ENCODE measurements at regions not wholly inside any gene's neighbourhood (a gene's known extent, or its start where the extent isn't known, plus 50 kb on each side); places are given as distances from the start of the nearest gene placed in this dataset.

GRCh38 chr6:51090343-51090742 lies 271.7 kb downstream of the TFAP2B start:
- Mint-ChIP-seq H3K27ac (no peak overlapping the region), H3K36me3 (peaks cover 8% of the 10 kb centered on the region), H3K4me1 (no peaks in the 10 kb centered on the region), H3K9me3 (peaks cover 15% of the 10 kb centered on the region), H3K27me3 (ENCODE audit: insufficient read depth, low read depth) (no peaks in the 10 kb centered on the region), H3K4me3 (no peak overlapping the region)
- Histone ChIP-seq H2AFZ (replicated peaks) (no peak overlapping the region), H3K36me3 (no peaks in the 10 kb centered on the region), H3K27me3 (no peaks in the 10 kb centered on the region), H3K9me3 (ENCODE audit: low read depth) (peaks cover 14% of the 10 kb centered on the region), H4K20me1 (ENCODE audit: low read depth) (no peaks in the 10 kb centered on the region), H3F3A (ENCODE audit: low read depth) (no peaks in the 10 kb centered on the region), H3K4me2 (no peak overlapping the region), H3K9ac (no peak overlapping the region), H3K4me3 (no peak overlapping the region), H3K27ac (no peak overlapping the region), H3K79me2 (ENCODE audit: low read depth) (no peaks in the 10 kb centered on the region), H3K4me1 (no peaks in the 10 kb centered on the region)
- no peak for DNase-seq (ENCODE audit: low spot score)
- TF ChIP-seq EZH2 (IDR thresholded peaks at IDR 0.05): no peak
- no peak for TF ChIP-seq CTCF (IDR thresholded peaks at IDR 0.05)
- TF ChIP-seq EZH2phosphoT487 (IDR thresholded peaks at IDR 0.05): no peak

GRCh38 chr6:51093871-51094270 lies 275.2 kb downstream of the TFAP2B start:
- no peak overlapping the region for H3K27ac ChIP-seq
- H3K4me1 ChIP-seq: no peaks in the 10 kb centered on the region
- H3K9me3 ChIP-seq (ENCODE audit: low read depth): peaks cover 14% of the 10 kb centered on the region
- no peaks in the 10 kb centered on the region for H3K36me3 ChIP-seq
- no peaks in the 10 kb centered on the region for H4K20me1 ChIP-seq (ENCODE audit: low read depth)
- H3K4me2 ChIP-seq: no peak overlapping the region
- Mint-ChIP-seq H3K36me3 (peaks cover 8% of the 10 kb centered on the region), H3K4me1 (no peaks in the 10 kb centered on the region), H3K27me3 (ENCODE audit: insufficient read depth, low read depth) (no peaks in the 10 kb centered on the region), H3K27ac (no peak overlapping the region), H3K9me3 (peaks cover 15% of the 10 kb centered on the region), H3K4me3 (no peak overlapping the region)
- no peak for TF ChIP-seq EZH2 (IDR thresholded peaks at IDR 0.05)
- no peak for TF ChIP-seq CTCF (IDR thresholded peaks at IDR 0.05)
- TF ChIP-seq EZH2phosphoT487 (IDR thresholded peaks at IDR 0.05): no peak
- H3K9ac ChIP-seq: no peak overlapping the region
- no peaks in the 10 kb centered on the region for H3F3A ChIP-seq (ENCODE audit: low read depth)
- no peak overlapping the region for H2AFZ ChIP-seq (replicated peaks)
- no peaks in the 10 kb centered on the region for H3K79me2 ChIP-seq (ENCODE audit: low read depth)
- H3K4me3 ChIP-seq: no peak overlapping the region
- no peaks in the 10 kb centered on the region for H3K27me3 ChIP-seq
- DNase-seq (ENCODE audit: low spot score): no peak

GRCh38 chr6:51094271-51094670 lies 275.6 kb downstream of the TFAP2B start:
- no peaks in the 10 kb centered on the region for H3K27me3 ChIP-seq
- no peak overlapping the region for H2AFZ ChIP-seq (replicated peaks)
- no peak overlapping the region for H3K4me2 ChIP-seq
- H3F3A ChIP-seq (ENCODE audit: low read depth): no peaks in the 10 kb centered on the region
- peaks cover 14% of the 10 kb centered on the region for H3K9me3 ChIP-seq (ENCODE audit: low read depth)
- Mint-ChIP-seq H3K9me3 (peaks cover 15% of the 10 kb centered on the region), H3K27ac (no peak overlapping the region), H3K36me3 (peaks cover 8% of the 10 kb centered on the region), H3K4me3 (no peak overlapping the region), H3K27me3 (ENCODE audit: insufficient read depth, low read depth) (no peaks in the 10 kb centered on the region), H3K4me1 (no peaks in the 10 kb centered on the region)
- no peaks in the 10 kb centered on the region for H3K79me2 ChIP-seq (ENCODE audit: low read depth)
- H4K20me1 ChIP-seq (ENCODE audit: low read depth): no peaks in the 10 kb centered on the region
- no peak for TF ChIP-seq EZH2 (IDR thresholded peaks at IDR 0.05)
- H3K4me3 ChIP-seq: no peak overlapping the region
- no peak for DNase-seq (ENCODE audit: low spot score)
- no peaks in the 10 kb centered on the region for H3K4me1 ChIP-seq
- H3K36me3 ChIP-seq: no peaks in the 10 kb centered on the region
- no peak overlapping the region for H3K27ac ChIP-seq
- no peak overlapping the region for H3K9ac ChIP-seq

- H3K27me3 ChIP-seq: no peaks in the 10 kb centered on the region
- Mint-ChIP-seq H3K27ac (no peak overlapping the region), H3K36me3 (no peaks in the 10 kb centered on the region), H3K4me1 (no peaks in the 10 kb centered on the region), H3K4me3 (no peak overlapping the region), H3K9me3 (no peaks in the 10 kb centered on the region), H3K27me3 (ENCODE audit: insufficient read depth, low read depth) (no peaks in the 10 kb centered on the region)
- no peak overlapping the region for H2AFZ ChIP-seq (replicated peaks)
- H3K4me3 ChIP-seq: no peak overlapping the region
- TF ChIP-seq EZH2phosphoT487 (IDR thresholded peaks at IDR 0.05) (no peak), EZH2 (IDR thresholded peaks at IDR 0.05) (no peak), CTCF (IDR thresholded peaks at IDR 0.05) (no peak)
- DNase-seq (ENCODE audit: low spot score): no peak
- H3K36me3 ChIP-seq: no peaks in the 10 kb centered on the region
- no peak overlapping the region for H3K27ac ChIP-seq
- H3K9me3 ChIP-seq (ENCODE audit: low read depth): no peaks in the 10 kb centered on the region
- H3K9ac ChIP-seq: no peak overlapping the region
- no peaks in the 10 kb centered on the region for H3K4me1 ChIP-seq
- H3F3A ChIP-seq (ENCODE audit: low read depth): no peaks in the 10 kb centered on the region
- no peaks in the 10 kb centered on the region for H4K20me1 ChIP-seq (ENCODE audit: low read depth)
- no peaks in the 10 kb centered on the region for H3K79me2 ChIP-seq (ENCODE audit: low read depth)
- H3K4me2 ChIP-seq: no peak overlapping the region
Observed at GRCh38 chr6:51098246-51098645, 279.6 kb downstream of the TFAP2B start.
